Activated naive CD4-positive, alpha-beta T cell treated with anti-CD3 and anti-CD28 coated beads, Interleukin-2, amount 50 U/mL, for 24 hours (primary cell): ENCODE measurements at regions not wholly inside any gene's neighbourhood (a gene's known extent, or its start where the extent isn't known, plus 50 kb on each side); places are given as distances from the start of the nearest gene placed in this dataset.

Source experiments
- H3K27ac Mint-ChIP-seq: one replicate; pipeline ENCODE4 v1.8.0; 2021; ENCODE audit warnings: mild to moderate bottlenecking, mixed read lengths
- H3K27me3 Mint-ChIP-seq: one replicate; pipeline ENCODE4 v1.8.0; 2021; ENCODE audit warnings: mixed read lengths
- H3K36me3 Mint-ChIP-seq: one replicate; pipeline ENCODE4 v1.8.0; 2021; ENCODE audit warnings: mixed read lengths
- H3K4me1 Mint-ChIP-seq: one replicate; pipeline ENCODE4 v1.8.0; 2021; ENCODE audit warnings: mixed read lengths
- H3K4me3 Mint-ChIP-seq: one replicate; pipeline ENCODE4 v1.8.0; 2021; ENCODE audit warnings: mild to moderate bottlenecking, mixed read lengths
- H3K9me3 Mint-ChIP-seq: one replicate; pipeline ENCODE4 v1.8.0; 2021; ENCODE audit warnings: mixed read lengths

DNA sequence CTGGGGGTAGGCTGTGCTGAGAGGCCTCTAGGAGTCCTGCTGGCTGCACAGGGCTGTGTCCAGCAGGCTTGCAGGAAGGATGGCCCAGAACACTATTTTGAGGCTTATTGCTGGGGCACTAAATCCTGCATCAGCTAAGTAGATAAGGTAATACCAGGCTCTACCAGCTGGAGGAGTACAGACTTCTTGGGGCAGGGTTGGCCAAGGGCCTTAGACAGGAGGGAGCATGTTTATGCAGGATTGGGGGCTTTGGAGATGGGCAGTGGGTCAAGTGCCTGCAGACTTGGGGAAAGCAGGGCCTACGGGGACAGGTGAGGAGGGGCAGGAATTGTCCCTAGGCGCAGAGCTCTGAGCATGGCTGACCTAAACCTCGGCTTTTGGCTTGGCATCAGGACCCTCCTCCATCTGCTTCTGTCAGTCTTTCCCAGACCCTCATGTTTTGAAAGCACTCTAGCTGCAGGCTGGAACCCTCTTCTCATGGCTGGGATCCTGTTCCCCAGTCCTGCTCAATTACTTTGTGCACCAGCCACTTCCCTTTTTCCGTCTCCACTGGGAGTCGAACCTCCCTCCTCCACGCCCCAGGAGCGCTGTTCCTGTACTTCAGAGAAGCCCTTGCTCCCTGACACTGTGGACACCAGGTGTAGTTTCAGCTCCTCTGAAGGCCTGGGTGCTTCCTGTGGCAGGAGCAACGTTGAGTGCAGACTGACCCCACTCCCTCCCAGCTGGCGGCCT lies 61.0 kb upstream of the SPTLC1 start:
- Mint-ChIP-seq H3K9me3 (no peaks in the 10 kb centered on the region), H3K4me1 (no peaks in the 10 kb centered on the region), H3K4me3 (no peak overlapping the region), H3K27ac (no peak overlapping the region), H3K27me3 (peaks cover 6% of the 10 kb centered on the region), H3K36me3 (no peaks in the 10 kb centered on the region)

DNA sequence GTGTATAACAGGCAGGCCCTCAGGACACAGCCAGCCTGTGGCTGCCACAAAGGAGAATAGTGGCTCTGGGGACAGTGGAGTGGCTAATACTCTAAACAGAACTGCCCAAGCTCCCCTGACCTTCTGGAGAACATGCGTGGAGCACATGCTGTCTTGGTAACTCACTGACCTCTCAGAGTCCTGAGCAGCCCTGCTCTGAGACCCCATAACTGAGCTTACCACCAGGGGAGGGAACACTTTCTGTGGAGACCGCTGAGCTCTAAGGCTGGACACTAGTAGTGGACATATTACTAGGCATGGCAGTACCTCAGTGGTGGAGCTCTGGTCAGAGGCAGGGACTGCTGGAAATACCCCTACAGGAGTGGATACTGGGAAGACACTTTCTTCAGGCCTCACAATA lies 60.2 kb upstream of the SPTLC1 start:
- Mint-ChIP-seq H3K36me3 (no peaks in the 10 kb centered on the region), H3K27ac (no peak overlapping the region), H3K4me3 (no peak overlapping the region), H3K27me3 (peaks cover 6% of the 10 kb centered on the region), H3K4me1 (no peaks in the 10 kb centered on the region), H3K9me3 (no peaks in the 10 kb centered on the region)

DNA sequence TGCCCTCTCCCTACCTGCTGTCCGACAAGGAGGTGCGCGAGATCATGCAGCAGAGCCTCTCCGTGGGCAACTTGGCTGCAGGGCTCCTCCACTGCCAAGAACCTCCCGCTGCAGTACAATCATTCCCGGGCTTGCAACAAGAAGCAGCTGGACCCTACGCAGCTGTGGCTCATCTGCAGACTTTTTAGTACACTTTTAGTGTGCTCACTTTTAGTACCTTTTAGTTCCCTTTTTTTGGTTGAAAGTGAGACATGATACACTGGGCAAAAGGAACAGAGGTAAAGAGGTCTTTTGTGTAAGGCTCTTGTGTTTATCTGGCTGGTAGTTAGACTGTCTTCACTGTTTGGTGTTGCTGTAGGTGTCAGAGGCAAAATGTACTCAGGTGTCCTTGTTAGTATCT lies 58.1 kb upstream of the SPTLC1 start:
- no peak overlapping the region for H3K27ac Mint-ChIP-seq
- no peaks in the 10 kb centered on the region for H3K4me1 Mint-ChIP-seq
- H3K27me3 Mint-ChIP-seq = peaks cover 6% of the 10 kb centered on the region
- H3K4me3 Mint-ChIP-seq = no peak overlapping the region
- no peaks in the 10 kb centered on the region for H3K9me3 Mint-ChIP-seq
- H3K36me3 Mint-ChIP-seq = no peaks in the 10 kb centered on the region

DNA sequence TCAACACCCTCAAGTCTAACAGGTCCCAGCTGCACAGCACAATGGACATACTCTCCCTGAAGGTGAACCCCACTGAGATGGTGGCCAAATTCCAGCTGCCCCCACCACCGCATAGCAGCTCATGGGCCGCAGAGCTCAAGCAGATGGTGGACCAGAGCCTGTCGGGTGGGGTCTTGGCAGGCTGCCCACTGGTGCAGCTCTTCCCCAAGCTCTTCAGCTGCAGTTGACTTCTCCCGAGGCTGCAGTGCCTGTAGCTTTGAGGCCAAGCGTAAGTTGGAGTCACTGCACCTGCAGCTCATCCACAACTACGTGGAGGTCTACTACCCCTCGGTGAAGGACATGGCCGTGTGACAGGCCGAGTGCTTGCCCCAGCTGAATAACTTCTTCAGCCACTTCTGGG lies 56.6 kb upstream of the SPTLC1 start:
- no peak overlapping the region for H3K27ac Mint-ChIP-seq
- no peaks in the 10 kb centered on the region for H3K36me3 Mint-ChIP-seq
- peaks cover 6% of the 10 kb centered on the region for H3K27me3 Mint-ChIP-seq
- H3K4me3 Mint-ChIP-seq = no peak overlapping the region
- no peaks in the 10 kb centered on the region for H3K4me1 Mint-ChIP-seq
- H3K9me3 Mint-ChIP-seq = no peaks in the 10 kb centered on the region

DNA sequence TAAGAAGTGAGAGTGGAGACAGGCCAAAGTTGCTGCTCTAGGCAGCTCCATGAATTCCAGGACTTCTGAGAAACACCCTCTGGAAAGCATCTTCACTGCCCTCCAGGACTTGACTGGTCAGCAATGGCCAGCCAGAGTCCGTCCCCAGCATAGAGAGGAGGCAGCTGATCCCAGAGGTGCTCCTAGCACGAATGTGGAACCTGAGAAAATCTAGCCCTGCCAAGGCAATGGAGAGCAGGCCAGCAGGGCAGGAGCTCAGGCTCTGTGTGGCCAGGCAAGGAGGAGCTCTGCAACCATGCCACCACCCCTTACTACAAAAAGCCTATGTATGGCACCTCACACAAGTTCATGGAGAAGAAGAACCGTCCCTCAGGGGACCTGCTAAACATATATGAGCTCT lies 56.1 kb upstream of the SPTLC1 start:
- Mint-ChIP-seq H3K4me3 (no peak overlapping the region), H3K4me1 (no peaks in the 10 kb centered on the region), H3K36me3 (peaks cover 1% of the 10 kb centered on the region), H3K27ac (no peak overlapping the region), H3K27me3 (peaks cover 7% of the 10 kb centered on the region), H3K9me3 (no peaks in the 10 kb centered on the region)

DNA sequence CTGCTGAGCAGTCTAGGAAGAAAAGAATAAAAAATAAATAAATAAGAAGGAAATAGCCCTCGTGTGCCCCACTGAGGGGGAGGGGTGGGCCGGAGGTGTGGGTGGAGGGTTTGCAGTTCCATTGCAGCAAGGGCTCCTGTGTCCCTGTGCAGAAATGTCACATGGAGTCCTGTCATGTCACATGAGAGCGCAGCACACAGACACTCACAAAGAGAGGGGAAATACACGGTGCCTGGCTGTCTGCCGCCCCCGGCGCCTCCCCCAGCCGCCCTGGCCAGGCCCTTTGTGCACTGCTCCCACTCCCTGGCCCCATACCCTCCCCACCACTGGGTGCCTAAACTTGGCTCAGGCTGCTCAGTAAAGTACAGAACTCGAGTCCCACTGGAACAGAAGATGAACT lies 55.6 kb upstream of the SPTLC1 start:
- no peak overlapping the region for H3K27ac Mint-ChIP-seq
- H3K36me3 Mint-ChIP-seq = peaks cover 1% of the 10 kb centered on the region
- no peaks in the 10 kb centered on the region for H3K4me1 Mint-ChIP-seq
- H3K9me3 Mint-ChIP-seq = no peaks in the 10 kb centered on the region
- H3K27me3 Mint-ChIP-seq = peaks cover 8% of the 10 kb centered on the region
- H3K4me3 Mint-ChIP-seq = no peak overlapping the region

DNA sequence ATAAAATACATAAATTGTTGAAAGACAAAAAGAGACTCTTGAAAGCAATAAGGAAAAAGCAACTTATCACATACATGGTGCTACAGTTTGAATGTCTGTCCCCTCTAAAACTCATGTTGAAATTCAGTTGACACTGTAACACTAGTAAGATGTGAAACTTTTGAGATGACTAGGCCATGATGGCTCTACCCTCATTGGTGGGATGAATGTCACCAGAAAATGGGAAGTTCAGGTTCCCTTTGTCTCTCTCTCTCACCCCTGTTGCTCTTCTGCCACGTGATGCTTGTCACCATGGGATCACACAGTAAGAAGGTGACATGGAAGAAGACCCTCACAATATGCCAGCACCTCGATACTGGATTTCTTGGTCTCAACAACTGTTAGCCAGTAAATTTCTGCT lies 50.3 kb upstream of the SPTLC1 start:
- H3K27ac Mint-ChIP-seq = no peak overlapping the region
- no peak overlapping the region for H3K4me3 Mint-ChIP-seq
- H3K9me3 Mint-ChIP-seq = peaks cover 18% of the 10 kb centered on the region
- peaks cover 2% of the 10 kb centered on the region for H3K27me3 Mint-ChIP-seq
- peaks cover 3% of the 10 kb centered on the region for H3K36me3 Mint-ChIP-seq
- H3K4me1 Mint-ChIP-seq = no peaks in the 10 kb centered on the region
